Neural cell (in vitro differentiated cells): ENCODE measurements at regions not wholly inside any gene's neighbourhood (a gene's known extent, or its start where the extent isn't known, plus 50 kb on each side); places are given as distances from the start of the nearest gene placed in this dataset.

Experiments used
- POLR2AphosphoS5 ChIP-seq: IDR thresholded peaks from 2 replicates; pipeline ENCODE4 v1.6.1; 2012
- TF ChIP-seq, protein P1 (sequence below): fragments of 450-650 bp; IDR thresholded peaks from 2 replicates; pipeline ENCODE4 v1.5.1; 2014; ENCODE audit warnings: antibody characterized with exemption, mild to moderate bottlenecking, moderate library complexity; ENCODE audit not compliant: poor library complexity, severe bottlenecking

DNA sequence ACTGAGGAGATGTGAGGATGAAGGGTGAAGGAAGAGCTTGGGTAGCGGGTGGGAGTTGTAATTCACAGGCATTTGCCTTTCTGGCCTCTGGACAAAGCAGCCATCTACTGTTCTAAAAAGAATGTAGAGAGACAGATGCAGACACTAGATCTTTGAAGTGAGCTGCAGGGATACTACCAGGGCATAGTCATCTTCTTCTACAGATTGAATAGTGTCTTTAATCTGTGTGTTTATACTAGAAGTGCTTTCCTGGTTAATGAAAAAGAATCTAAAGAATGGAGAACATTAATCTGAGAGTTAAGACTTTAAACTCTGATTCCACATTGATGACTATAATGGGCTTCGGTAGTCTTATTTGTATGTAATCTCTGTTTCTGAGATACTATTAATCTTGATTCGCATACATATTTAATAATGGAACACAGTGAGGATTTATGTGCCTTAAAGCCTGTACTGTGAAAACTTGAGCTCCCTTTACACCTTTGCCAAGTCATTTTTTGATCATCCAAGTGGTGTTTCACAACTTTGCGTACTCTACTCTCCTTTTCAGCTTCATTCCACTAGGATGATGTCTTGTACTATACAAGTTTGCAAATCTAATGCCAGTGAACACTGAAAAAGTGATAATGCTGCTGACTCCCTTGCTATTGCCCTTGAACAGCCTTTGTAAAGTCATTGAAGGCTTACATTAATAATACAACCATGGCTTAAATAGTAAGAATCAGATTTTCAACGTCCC, 2199.4 kb upstream of the PCDH20 start:
- TF ChIP-seq, protein P1, sequence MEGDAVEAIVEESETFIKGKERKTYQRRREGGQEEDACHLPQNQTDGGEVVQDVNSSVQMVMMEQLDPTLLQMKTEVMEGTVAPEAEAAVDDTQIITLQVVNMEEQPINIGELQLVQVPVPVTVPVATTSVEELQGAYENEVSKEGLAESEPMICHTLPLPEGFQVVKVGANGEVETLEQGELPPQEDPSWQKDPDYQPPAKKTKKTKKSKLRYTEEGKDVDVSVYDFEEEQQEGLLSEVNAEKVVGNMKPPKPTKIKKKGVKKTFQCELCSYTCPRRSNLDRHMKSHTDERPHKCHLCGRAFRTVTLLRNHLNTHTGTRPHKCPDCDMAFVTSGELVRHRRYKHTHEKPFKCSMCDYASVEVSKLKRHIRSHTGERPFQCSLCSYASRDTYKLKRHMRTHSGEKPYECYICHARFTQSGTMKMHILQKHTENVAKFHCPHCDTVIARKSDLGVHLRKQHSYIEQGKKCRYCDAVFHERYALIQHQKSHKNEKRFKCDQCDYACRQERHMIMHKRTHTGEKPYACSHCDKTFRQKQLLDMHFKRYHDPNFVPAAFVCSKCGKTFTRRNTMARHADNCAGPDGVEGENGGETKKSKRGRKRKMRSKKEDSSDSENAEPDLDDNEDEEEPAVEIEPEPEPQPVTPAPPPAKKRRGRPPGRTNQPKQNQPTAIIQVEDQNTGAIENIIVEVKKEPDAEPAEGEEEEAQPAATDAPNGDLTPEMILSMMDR = no peak
- no peak for TF ChIP-seq POLR2AphosphoS5
